ENCODE measurements at regions not wholly inside any gene's neighbourhood (a gene's known extent, or its start where the extent isn't known, plus 50 kb on each side); places are given as distances from the start of the nearest gene placed in this dataset.

GRCh38 chr15:61476741-61477140 lies 247.6 kb upstream of the RORA start:
- TF ChIP-seq CTCF (IDR thresholded peaks at IDR 0.05) = no peak
- no peak for TF ChIP-seq FOXP4 (CRISPR knock-in tag; IDR thresholded peaks at IDR 0.05)
- no peak for TF ChIP-seq ATF3 (CRISPR knock-in tag; conservative IDR thresholded peaks at IDR 0.05)
- TF ChIP-seq ATF1 (CRISPR knock-in tag; IDR thresholded peaks at IDR 0.05) = no peak

Data from WTC11 (cell line).